ENCODE measurements at regions not wholly inside any gene's neighbourhood (a gene's known extent, or its start where the extent isn't known, plus 50 kb on each side); places are given as distances from the start of the nearest gene placed in this dataset.

DNA sequence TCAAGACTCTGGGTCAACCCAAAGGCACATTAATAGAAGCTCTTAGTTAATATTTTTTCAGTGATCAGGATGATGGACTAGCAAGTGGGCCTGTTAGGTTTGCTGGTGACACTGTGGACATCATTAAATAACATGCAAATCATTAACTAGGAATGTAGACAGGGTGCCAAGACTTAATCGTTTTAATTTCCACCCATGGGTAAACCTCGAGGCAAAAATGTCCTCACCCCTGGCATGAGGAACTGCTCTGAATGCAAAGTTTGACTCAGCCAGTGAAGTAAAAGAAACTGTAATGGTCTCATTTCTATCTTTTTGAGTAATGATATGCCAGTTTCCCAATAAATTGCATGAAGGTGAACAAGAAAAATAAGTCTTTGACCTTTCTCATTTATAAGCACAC lies 152.6 kb upstream of the MEX3C start:
- no peak overlapping the region for H3K4me3 ChIP-seq
- CTCF ChIA-PET = interaction anchor here (0.7 kb wide), 1 partner anchor 240 kb away, joined by 3 read pairs; no protein-coding TSS in a partner anchor
- no peak overlapping the region for H3K4me2 ChIP-seq (ENCODE audit: control insufficient read depth, insufficient read depth)
- DNase-seq (ENCODE audit: low read depth, low spot score) = no peak
- no peak overlapping the region for H2AFZ ChIP-seq (ENCODE audit: control insufficient read depth, low read depth, low read length)
- 0% methylated on average over 2 of the region's 2 CpGs for WGBS (ENCODE audit: insufficient coverage, insufficient replicate concordance, low lambda C conversion rate, missing lambda C conversion rate)
- BruUV-seq (replicated peaks) = no TSS peak
- SMC1A ChIA-PET (ENCODE audit: uncharacterized antibody, unreplicated experiment) = interaction anchor here (0.9 kb wide), 1 partner anchor 26 kb away, joined by 3 read pairs; no protein-coding TSS in a partner anchor
- H3K36me3 ChIP-seq (ENCODE audit: control insufficient read depth in 2 of 2, insufficient read depth in 2 of 2, low read length in 1 of 2) = no peaks in the 10 kb centered on the region
- H3K9me3 ChIP-seq (replicated peaks; ENCODE audit: control insufficient read depth, insufficient read depth, low read length) = no peaks in the 10 kb centered on the region
- in situ Hi-C loops (cut with MboI) = no loop called here
- no peak for FAIRE-seq
- H3K79me2 ChIP-seq (ENCODE audit: control insufficient read depth, insufficient read depth, low read length) = no peaks in the 10 kb centered on the region
- no peaks in the 10 kb centered on the region for H3K27me3 ChIP-seq (replicated peaks in 1 of 2; ENCODE audit: control insufficient read depth in 2 of 2, insufficient read depth in 2 of 2, low read length in 1 of 2)
- no peaks in the 10 kb centered on the region for H4K20me1 ChIP-seq (ENCODE audit: control insufficient read depth, insufficient read depth)
- H3K4me1 ChIP-seq (ENCODE audit: control insufficient read depth, insufficient read depth, low read length) = no peaks in the 10 kb centered on the region
- intact Hi-C loops (cut with micrococcal nuclease; ENCODE audit: unreplicated experiment) = no loop called here
- RAD21 ChIA-PET (ENCODE audit: unreplicated experiment) = no interaction called here
- ATAC-seq = no peak
- TF ChIP-seq RELA (IDR thresholded peaks at IDR 0.05; ENCODE audit: borderline replicate concordance, partially characterized antibody) = no peak
- TF ChIP-seq, protein P1, sequence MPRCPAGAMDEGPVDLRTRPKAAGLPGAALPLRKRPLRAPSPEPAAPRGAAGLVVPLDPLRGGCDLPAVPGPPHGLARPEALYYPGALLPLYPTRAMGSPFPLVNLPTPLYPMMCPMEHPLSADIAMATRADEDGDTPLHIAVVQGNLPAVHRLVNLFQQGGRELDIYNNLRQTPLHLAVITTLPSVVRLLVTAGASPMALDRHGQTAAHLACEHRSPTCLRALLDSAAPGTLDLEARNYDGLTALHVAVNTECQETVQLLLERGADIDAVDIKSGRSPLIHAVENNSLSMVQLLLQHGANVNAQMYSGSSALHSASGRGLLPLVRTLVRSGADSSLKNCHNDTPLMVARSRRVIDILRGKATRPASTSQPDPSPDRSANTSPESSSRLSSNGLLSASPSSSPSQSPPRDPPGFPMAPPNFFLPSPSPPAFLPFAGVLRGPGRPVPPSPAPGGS (IDR thresholded peaks at IDR 0.05; ENCODE audit: borderline replicate concordance, insufficient read depth, low read depth, low read length, poor library complexity, severe bottlenecking) = no peak
- no peak overlapping the region for H3K9ac ChIP-seq (ENCODE audit: control insufficient read depth, insufficient read depth, low read length)
- no peak overlapping the region for H3K27ac ChIP-seq (ENCODE audit: control insufficient read depth, insufficient read depth)
- POLR2A ChIA-PET = no interaction called here

DNA sequence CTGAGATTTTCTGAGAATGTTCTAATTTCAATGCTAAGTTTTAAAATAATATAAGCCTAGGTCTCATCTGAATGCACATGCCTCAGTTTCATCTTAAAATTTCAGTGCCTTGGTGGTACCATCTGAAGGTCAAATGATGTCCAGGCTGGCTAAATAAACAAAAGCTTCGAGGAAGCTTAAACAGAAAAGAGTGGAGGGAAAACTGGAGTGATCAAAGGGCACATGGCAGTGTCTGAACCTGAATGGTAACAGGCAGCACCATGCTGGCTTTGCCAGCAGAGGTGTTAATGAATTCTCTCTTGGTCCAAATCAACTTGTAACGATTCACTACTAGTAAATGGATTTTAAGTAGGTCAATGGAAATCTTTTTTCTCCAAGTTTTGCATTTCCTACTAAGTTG lies 158.4 kb upstream of the MEX3C start:
- Histone ChIP-seq H4K20me1 (ENCODE audit: control insufficient read depth, insufficient read depth) (no peaks in the 10 kb centered on the region), H3K9ac (ENCODE audit: control insufficient read depth, insufficient read depth, low read length) (no peak overlapping the region), H3K27me3 (replicated peaks in 1 of 2; ENCODE audit: control insufficient read depth in 2 of 2, insufficient read depth in 2 of 2, low read length in 1 of 2) (no peaks in the 10 kb centered on the region), H3K9me3 (replicated peaks; ENCODE audit: control insufficient read depth, insufficient read depth, low read length) (no peaks in the 10 kb centered on the region), H3K4me1 (ENCODE audit: control insufficient read depth, insufficient read depth, low read length) (no peaks in the 10 kb centered on the region), H3K27ac (ENCODE audit: control insufficient read depth, insufficient read depth) (no peak overlapping the region), H3K4me2 (ENCODE audit: control insufficient read depth, insufficient read depth) (no peak overlapping the region), H3K79me2 (ENCODE audit: control insufficient read depth, insufficient read depth, low read length) (no peaks in the 10 kb centered on the region), H3K4me3 (no peak overlapping the region), H2AFZ (ENCODE audit: control insufficient read depth, low read depth, low read length) (no peak overlapping the region), H3K36me3 (ENCODE audit: control insufficient read depth in 2 of 2, insufficient read depth in 2 of 2, low read length in 1 of 2) (no peaks in the 10 kb centered on the region)
- DNase-seq (ENCODE audit: low read depth, low spot score) = no peak
- RAD21 ChIA-PET (ENCODE audit: unreplicated experiment) = no interaction called here
- no peak for FAIRE-seq
- no peak for ATAC-seq
- in situ Hi-C loops (cut with MboI) = no loop called here
- BruUV-seq (replicated peaks) = no TSS peak
- POLR2A ChIA-PET = no interaction called here
- CTCF ChIA-PET = no interaction called here
- intact Hi-C loops (cut with micrococcal nuclease; ENCODE audit: unreplicated experiment) = no loop called here
- SMC1A ChIA-PET (ENCODE audit: uncharacterized antibody, unreplicated experiment) = no interaction called here
- WGBS (ENCODE audit: insufficient coverage, insufficient replicate concordance, low lambda C conversion rate, missing lambda C conversion rate) = 2% methylated on average over 2 of the region's 2 CpGs
- TF ChIP-seq HCFC1 (IDR thresholded peaks at IDR 0.05; ENCODE audit: low read length) (no peak), FOXK2 (IDR thresholded peaks at IDR 0.05) (no peak), STAT1 (conservative IDR thresholded peaks at IDR 0.05) (no peak), NFIC (IDR thresholded peaks at IDR 0.05; ENCODE audit: low read depth, low read length) (no peak), SUZ12 (IDR thresholded peaks at IDR 0.05; ENCODE audit: unreplicated experiment) (no peak), NR2F1 (conservative IDR thresholded peaks at IDR 0.05) (no peak)
- TF ChIP-seq, protein P2, sequence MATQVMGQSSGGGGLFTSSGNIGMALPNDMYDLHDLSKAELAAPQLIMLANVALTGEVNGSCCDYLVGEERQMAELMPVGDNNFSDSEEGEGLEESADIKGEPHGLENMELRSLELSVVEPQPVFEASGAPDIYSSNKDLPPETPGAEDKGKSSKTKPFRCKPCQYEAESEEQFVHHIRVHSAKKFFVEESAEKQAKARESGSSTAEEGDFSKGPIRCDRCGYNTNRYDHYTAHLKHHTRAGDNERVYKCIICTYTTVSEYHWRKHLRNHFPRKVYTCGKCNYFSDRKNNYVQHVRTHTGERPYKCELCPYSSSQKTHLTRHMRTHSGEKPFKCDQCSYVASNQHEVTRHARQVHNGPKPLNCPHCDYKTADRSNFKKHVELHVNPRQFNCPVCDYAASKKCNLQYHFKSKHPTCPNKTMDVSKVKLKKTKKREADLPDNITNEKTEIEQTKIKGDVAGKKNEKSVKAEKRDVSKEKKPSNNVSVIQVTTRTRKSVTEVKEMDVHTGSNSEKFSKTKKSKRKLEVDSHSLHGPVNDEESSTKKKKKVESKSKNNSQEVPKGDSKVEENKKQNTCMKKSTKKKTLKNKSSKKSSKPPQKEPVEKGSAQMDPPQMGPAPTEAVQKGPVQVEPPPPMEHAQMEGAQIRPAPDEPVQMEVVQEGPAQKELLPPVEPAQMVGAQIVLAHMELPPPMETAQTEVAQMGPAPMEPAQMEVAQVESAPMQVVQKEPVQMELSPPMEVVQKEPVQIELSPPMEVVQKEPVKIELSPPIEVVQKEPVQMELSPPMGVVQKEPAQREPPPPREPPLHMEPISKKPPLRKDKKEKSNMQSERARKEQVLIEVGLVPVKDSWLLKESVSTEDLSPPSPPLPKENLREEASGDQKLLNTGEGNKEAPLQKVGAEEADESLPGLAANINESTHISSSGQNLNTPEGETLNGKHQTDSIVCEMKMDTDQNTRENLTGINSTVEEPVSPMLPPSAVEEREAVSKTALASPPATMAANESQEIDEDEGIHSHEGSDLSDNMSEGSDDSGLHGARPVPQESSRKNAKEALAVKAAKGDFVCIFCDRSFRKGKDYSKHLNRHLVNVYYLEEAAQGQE (IDR thresholded peaks at IDR 0.05; ENCODE audit: low read depth, low read length) = no peak
- TF ChIP-seq, protein P3, sequence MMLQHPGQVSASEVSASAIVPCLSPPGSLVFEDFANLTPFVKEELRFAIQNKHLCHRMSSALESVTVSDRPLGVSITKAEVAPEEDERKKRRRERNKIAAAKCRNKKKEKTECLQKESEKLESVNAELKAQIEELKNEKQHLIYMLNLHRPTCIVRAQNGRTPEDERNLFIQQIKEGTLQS (IDR thresholded peaks at IDR 0.05; ENCODE audit: borderline replicate concordance, extremely low read depth, low read depth, low read length) = no peak
- TF ChIP-seq, protein P4, sequence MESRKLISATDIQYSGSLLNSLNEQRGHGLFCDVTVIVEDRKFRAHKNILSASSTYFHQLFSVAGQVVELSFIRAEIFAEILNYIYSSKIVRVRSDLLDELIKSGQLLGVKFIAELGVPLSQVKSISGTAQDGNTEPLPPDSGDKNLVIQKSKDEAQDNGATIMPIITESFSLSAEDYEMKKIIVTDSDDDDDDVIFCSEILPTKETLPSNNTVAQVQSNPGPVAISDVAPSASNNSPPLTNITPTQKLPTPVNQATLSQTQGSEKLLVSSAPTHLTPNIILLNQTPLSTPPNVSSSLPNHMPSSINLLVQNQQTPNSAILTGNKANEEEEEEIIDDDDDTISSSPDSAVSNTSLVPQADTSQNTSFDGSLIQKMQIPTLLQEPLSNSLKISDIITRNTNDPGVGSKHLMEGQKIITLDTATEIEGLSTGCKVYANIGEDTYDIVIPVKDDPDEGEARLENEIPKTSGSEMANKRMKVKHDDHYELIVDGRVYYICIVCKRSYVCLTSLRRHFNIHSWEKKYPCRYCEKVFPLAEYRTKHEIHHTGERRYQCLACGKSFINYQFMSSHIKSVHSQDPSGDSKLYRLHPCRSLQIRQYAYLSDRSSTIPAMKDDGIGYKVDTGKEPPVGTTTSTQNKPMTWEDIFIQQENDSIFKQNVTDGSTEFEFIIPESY (IDR thresholded peaks at IDR 0.05) = no peak

All from GM12878 (cell line).